ENCODE measurements at regions not wholly inside any gene's neighbourhood (a gene's known extent, or its start where the extent isn't known, plus 50 kb on each side); places are given as distances from the start of the nearest gene placed in this dataset.

GRCh38 chr14:82520765-82521164 is 987.1 kb upstream of the SEL1L start:
- H3K27ac ChIP-seq, result no peak overlapping the region
- no peak for DNase-seq (ENCODE audit: low read depth in 1 of 2, low spot score in 2 of 2)
- H3K4me3 ChIP-seq, result no peak overlapping the region
- no peaks in the 10 kb centered on the region for H3K4me1 ChIP-seq (replicated peaks)
- H3K27me3 ChIP-seq (replicated peaks), result no peaks in the 10 kb centered on the region
- no peaks in the 10 kb centered on the region for H3K9me3 ChIP-seq (replicated peaks)
- H3K36me3 ChIP-seq, result no peaks in the 10 kb centered on the region

- H3K9me3 ChIP-seq (replicated peaks), result no peaks in the 10 kb centered on the region
- no peaks in the 10 kb centered on the region for H3K27me3 ChIP-seq (replicated peaks)
- DNase-seq (ENCODE audit: low read depth in 1 of 2, low spot score in 2 of 2), result no peak
- no peaks in the 10 kb centered on the region for H3K36me3 ChIP-seq
- no peaks in the 10 kb centered on the region for H3K4me1 ChIP-seq (replicated peaks)
- no peak overlapping the region for H3K4me3 ChIP-seq
- H3K27ac ChIP-seq, result no peak overlapping the region
Observed at GRCh38 chr14:82521191-82521590, 987.5 kb upstream of the SEL1L start.

- Histone ChIP-seq H3K9me3 (replicated peaks) (no peaks in the 10 kb centered on the region), H3K27ac (no peak overlapping the region), H3K4me3 (no peak overlapping the region), H3K27me3 (replicated peaks) (no peaks in the 10 kb centered on the region), H3K4me1 (replicated peaks) (no peaks in the 10 kb centered on the region), H3K36me3 (no peaks in the 10 kb centered on the region)
- DNase-seq (ENCODE audit: low read depth in 1 of 2, low spot score in 2 of 2), result no peak
Observed at GRCh38 chr14:82528016-82528415, 994.4 kb upstream of the SEL1L start.

- Histone ChIP-seq H3K9me3 (replicated peaks) (no peaks in the 10 kb centered on the region), H3K27me3 (replicated peaks) (no peaks in the 10 kb centered on the region), H3K4me3 (no peak overlapping the region)
Observed at GRCh38 chr14:82533351-82533750, 999.7 kb upstream of the SEL1L start.

GRCh38 chr14:82536566-82536965 is 1002.9 kb upstream of the SEL1L start:
- Histone ChIP-seq H3K36me3 (no peaks in the 10 kb centered on the region), H3K27ac (no peak overlapping the region), H3K4me1 (replicated peaks) (no peaks in the 10 kb centered on the region), H3K27me3 (replicated peaks) (no peaks in the 10 kb centered on the region), H3K9me3 (replicated peaks) (no peaks in the 10 kb centered on the region), H3K4me3 (no peak overlapping the region)
- no peak for DNase-seq (ENCODE audit: low read depth in 1 of 2, low spot score in 2 of 2)

More at GRCh38 chr14:82533351-82533750, 999.7 kb upstream of the SEL1L start:
- H3K36me3 ChIP-seq, result no peaks in the 10 kb centered on the region
- no peaks in the 10 kb centered on the region for H3K4me1 ChIP-seq (replicated peaks)
- H3K27ac ChIP-seq, result no peak overlapping the region
- DNase-seq (ENCODE audit: low read depth in 1 of 2, low spot score in 2 of 2), result no peak

GRCh38 chr14:82537831-82538230 is 1004.2 kb upstream of the SEL1L start:
- Histone ChIP-seq H3K27ac (no peak overlapping the region), H3K9me3 (replicated peaks) (no peaks in the 10 kb centered on the region), H3K4me3 (no peak overlapping the region), H3K36me3 (no peaks in the 10 kb centered on the region), H3K27me3 (replicated peaks) (no peaks in the 10 kb centered on the region), H3K4me1 (replicated peaks) (no peaks in the 10 kb centered on the region)
- no peak for DNase-seq (ENCODE audit: low read depth in 1 of 2, low spot score in 2 of 2)

GRCh38 chr14:82546401-82546800 is 1012.7 kb upstream of the SEL1L start:
- Histone ChIP-seq H3K27me3 (replicated peaks) (no peaks in the 10 kb centered on the region), H3K4me1 (replicated peaks) (no peaks in the 10 kb centered on the region)
- DNase-seq (ENCODE audit: low read depth in 1 of 2, low spot score in 2 of 2), result no peak

GRCh38 chr14:82549306-82549990 is 1015.8 kb upstream of the SEL1L start:
- Histone ChIP-seq H3K9me3 (replicated peaks) (0 out of 2 replicates have a peak, but pooled peaks cover 3% of the 10 kb centered on the region), H3K4me1 (replicated peaks) (no peaks in the 10 kb centered on the region)

More at GRCh38 chr14:82546401-82546800, 1012.7 kb upstream of the SEL1L start:
- H3K4me3 ChIP-seq, result no peak overlapping the region
- H3K27ac ChIP-seq, result no peak overlapping the region
- no peaks in the 10 kb centered on the region for H3K9me3 ChIP-seq (replicated peaks)
- no peaks in the 10 kb centered on the region for H3K36me3 ChIP-seq

GRCh38 chr14:82562881-82563280 is 1029.2 kb upstream of the SEL1L start:
- no peaks in the 10 kb centered on the region; the same call in 1 of the 2 replicates for H3K9me3 ChIP-seq (replicated peaks)
- no peaks in the 10 kb centered on the region for H3K4me1 ChIP-seq (replicated peaks)
- no peaks in the 10 kb centered on the region for H3K36me3 ChIP-seq
- H3K4me3 ChIP-seq, result no peak overlapping the region
- no peaks in the 10 kb centered on the region for H3K27me3 ChIP-seq (replicated peaks)
- DNase-seq (ENCODE audit: low read depth in 1 of 2, low spot score in 2 of 2), result no peak
- H3K27ac ChIP-seq, result no peak overlapping the region

More at GRCh38 chr14:82549306-82549990, 1015.8 kb upstream of the SEL1L start:
- no peaks in the 10 kb centered on the region for H3K27me3 ChIP-seq (replicated peaks)
- DNase-seq (ENCODE audit: low read depth in 1 of 2, low spot score in 2 of 2), result no peak
- H3K4me3 ChIP-seq, result no peak overlapping the region
- no peak overlapping the region for H3K27ac ChIP-seq
- no peaks in the 10 kb centered on the region for H3K36me3 ChIP-seq

GRCh38 chr14:82565825-82566224 is 1032.2 kb upstream of the SEL1L start:
- H3K9me3 ChIP-seq (replicated peaks), result no peaks in the 10 kb centered on the region; the same call in 1 of the 2 replicates
- H3K36me3 ChIP-seq, result no peaks in the 10 kb centered on the region
- H3K27me3 ChIP-seq (replicated peaks), result no peaks in the 10 kb centered on the region
- H3K4me1 ChIP-seq (replicated peaks), result no peaks in the 10 kb centered on the region
- no peak for DNase-seq (ENCODE audit: low read depth in 1 of 2, low spot score in 2 of 2)
- H3K4me3 ChIP-seq, result no peak overlapping the region
- H3K27ac ChIP-seq, result no peak overlapping the region

- no peaks in the 10 kb centered on the region for H3K4me1 ChIP-seq (replicated peaks)
- no peak overlapping the region for H3K27ac ChIP-seq
- no peaks in the 10 kb centered on the region for H3K9me3 ChIP-seq (replicated peaks)
- no peak for DNase-seq (ENCODE audit: low read depth in 1 of 2, low spot score in 2 of 2)
- H3K27me3 ChIP-seq (replicated peaks), result no peaks in the 10 kb centered on the region
- no peaks in the 10 kb centered on the region for H3K36me3 ChIP-seq
- H3K4me3 ChIP-seq, result no peak overlapping the region
Observed at GRCh38 chr14:82587226-82587625, 1053.6 kb upstream of the SEL1L start.

GRCh38 chr14:82595466-82595865 is 1061.8 kb upstream of the SEL1L start:
- Histone ChIP-seq H3K4me3 (no peak overlapping the region), H3K9me3 (replicated peaks) (no peaks in the 10 kb centered on the region), H3K27ac (no peak overlapping the region), H3K36me3 (no peaks in the 10 kb centered on the region), H3K27me3 (replicated peaks) (no peaks in the 10 kb centered on the region), H3K4me1 (replicated peaks) (no peaks in the 10 kb centered on the region)
- no peak for DNase-seq (ENCODE audit: low read depth in 1 of 2, low spot score in 2 of 2)

GRCh38 chr14:82602794-82603193 is 1069.1 kb upstream of the SEL1L start:
- no peak overlapping the region for H3K27ac ChIP-seq
- no peaks in the 10 kb centered on the region for H3K36me3 ChIP-seq
- no peak overlapping the region for H3K4me3 ChIP-seq
- no peaks in the 10 kb centered on the region for H3K4me1 ChIP-seq (replicated peaks)
- H3K9me3 ChIP-seq (replicated peaks), result no peaks in the 10 kb centered on the region
- H3K27me3 ChIP-seq (replicated peaks), result no peaks in the 10 kb centered on the region
- no peak for DNase-seq (ENCODE audit: low read depth in 1 of 2, low spot score in 2 of 2)

- H3K36me3 ChIP-seq, result no peaks in the 10 kb centered on the region
- DNase-seq (ENCODE audit: low read depth in 1 of 2, low spot score in 2 of 2), result no peak
Observed at GRCh38 chr14:82604819-82605218, 1071.2 kb upstream of the SEL1L start.

More at GRCh38 chr14:82604819-82605218, 1071.2 kb upstream of the SEL1L start:
- Histone ChIP-seq H3K4me1 (replicated peaks) (no peaks in the 10 kb centered on the region), H3K27ac (no peak overlapping the region), H3K9me3 (replicated peaks) (no peaks in the 10 kb centered on the region), H3K4me3 (no peak overlapping the region), H3K27me3 (replicated peaks) (no peaks in the 10 kb centered on the region)
